Thoracic aorta (tissue), 2 donors: ENCODE measurements at regions not wholly inside any gene's neighbourhood (a gene's known extent, or its start where the extent isn't known, plus 50 kb on each side); places are given as distances from the start of the nearest gene placed in this dataset.

Source experiments
- ATAC-seq: fragments of 150-250 bp; one replicate; pipeline ENCODE4 v1.8.0; 2017; ENCODE audit warnings: low read depth; ENCODE audit not compliant: insufficient number of reproducible peaks, low FRiP score
- DNase-seq: peaks from one replicate; pipeline ENCODE4 v3.0.0-alpha.2; 2020; ENCODE audit warnings: low spot score
- H3K27ac ChIP-seq, 2 donors: fragments of 200-600 bp; sonication (generic); 1 replicate in 1 of 2; 2 replicates in 1 of 2; pipeline ENCODE4 v1.5.1; 2016; ENCODE audit warnings: mild to moderate bottlenecking in 2 of 2, moderate library complexity in 2 of 2
- H3K27me3 ChIP-seq: fragments of 200-600 bp; sonication (generic); replicated peaks from 2 replicates; pipeline ENCODE4 v1.6.0; 2016; ENCODE audit warnings: mild to moderate bottlenecking; ENCODE audit not compliant: insufficient read depth
- H3K36me3 ChIP-seq: fragments of 200-600 bp; sonication (generic); one replicate; pipeline ENCODE4 v1.5.1; 2016
- H3K4me1 ChIP-seq, 2 donors: fragments of 200-600 bp; sonication (generic); 1 replicate in 1 of 2; 2 replicates in 1 of 2; pipeline versions ENCODE4 v1.5.1 to v1.6.0; 2016; ENCODE audit warnings: low read depth in 2 of 2, mild to moderate bottlenecking in 1 of 2; ENCODE audit not compliant: control insufficient read depth in 1 of 2
- H3K4me3 ChIP-seq: fragments of 200-600 bp; sonication (generic); 2 replicates; pipeline ENCODE4 v1.5.1; 2016; ENCODE audit warnings: mild to moderate bottlenecking
- H3K9me3 ChIP-seq: fragments of 200-600 bp; sonication (generic); 2 replicates; pipeline ENCODE4 v1.5.1; 2016
- TF ChIP-seq, protein P1 (sequence below): fragments of 200-600 bp; sonication (generic); IDR thresholded peaks from one replicate; pipeline ENCODE4 v1.5.1; 2019; ENCODE audit warnings: antibody characterized with exemption

DNA sequence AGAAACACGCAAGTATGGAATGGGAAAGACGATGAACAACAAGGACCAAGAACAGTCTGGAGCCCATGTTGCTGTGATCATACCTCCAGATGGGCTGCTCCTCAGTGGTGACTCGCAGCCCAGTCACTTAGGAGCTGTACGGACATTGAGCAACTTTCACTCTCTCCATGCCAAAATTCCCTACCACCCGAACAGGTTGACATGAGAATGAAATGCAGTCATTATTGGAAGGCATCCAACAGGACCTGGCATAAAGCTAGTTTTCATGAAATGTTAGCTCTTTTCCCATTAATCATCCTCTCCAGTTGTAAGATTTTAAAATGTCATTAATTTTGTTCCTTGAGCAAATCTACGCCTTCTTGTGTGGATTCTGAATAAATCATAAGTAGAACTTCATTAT, 82.7 kb upstream of the GPM6B start:
- DNase-seq (peak; percentile 14), ATAC-seq (peak; percentile 18)
- TF ChIP-seq, protein P1, sequence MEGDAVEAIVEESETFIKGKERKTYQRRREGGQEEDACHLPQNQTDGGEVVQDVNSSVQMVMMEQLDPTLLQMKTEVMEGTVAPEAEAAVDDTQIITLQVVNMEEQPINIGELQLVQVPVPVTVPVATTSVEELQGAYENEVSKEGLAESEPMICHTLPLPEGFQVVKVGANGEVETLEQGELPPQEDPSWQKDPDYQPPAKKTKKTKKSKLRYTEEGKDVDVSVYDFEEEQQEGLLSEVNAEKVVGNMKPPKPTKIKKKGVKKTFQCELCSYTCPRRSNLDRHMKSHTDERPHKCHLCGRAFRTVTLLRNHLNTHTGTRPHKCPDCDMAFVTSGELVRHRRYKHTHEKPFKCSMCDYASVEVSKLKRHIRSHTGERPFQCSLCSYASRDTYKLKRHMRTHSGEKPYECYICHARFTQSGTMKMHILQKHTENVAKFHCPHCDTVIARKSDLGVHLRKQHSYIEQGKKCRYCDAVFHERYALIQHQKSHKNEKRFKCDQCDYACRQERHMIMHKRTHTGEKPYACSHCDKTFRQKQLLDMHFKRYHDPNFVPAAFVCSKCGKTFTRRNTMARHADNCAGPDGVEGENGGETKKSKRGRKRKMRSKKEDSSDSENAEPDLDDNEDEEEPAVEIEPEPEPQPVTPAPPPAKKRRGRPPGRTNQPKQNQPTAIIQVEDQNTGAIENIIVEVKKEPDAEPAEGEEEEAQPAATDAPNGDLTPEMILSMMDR: no peak
- H3K36me3 ChIP-seq: no peaks in the 10 kb centered on the region
- peak overlapping the region in 1 of 2 donors; percentile 30 for H3K27ac ChIP-seq
- H3K9me3 ChIP-seq: no peaks in the 10 kb centered on the region
- no peak overlapping the region for H3K4me3 ChIP-seq
- peaks cover 11 to 37% of the 10 kb centered on the region in 2 donors for H3K4me1 ChIP-seq
- no peaks in the 10 kb centered on the region for H3K27me3 ChIP-seq

DNA sequence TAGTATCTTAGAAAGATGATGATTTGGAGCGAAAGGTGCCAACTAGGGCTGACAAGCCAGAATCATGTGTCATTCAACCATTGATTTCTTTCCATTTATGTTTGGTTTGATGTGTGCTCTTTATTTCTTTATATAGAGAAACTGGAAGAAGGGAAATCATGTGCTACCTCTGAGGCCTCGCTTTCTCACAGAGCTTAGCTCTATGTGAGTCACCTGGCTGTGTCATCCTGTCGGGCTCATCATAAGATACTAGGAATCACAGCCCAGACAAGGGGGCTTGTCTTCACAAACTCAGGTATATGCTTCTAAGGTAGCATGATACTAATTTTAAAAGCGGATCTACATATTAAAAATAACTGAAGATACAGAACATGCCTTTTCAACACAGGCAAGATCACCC, 81.7 kb upstream of the GPM6B start:
- no peak overlapping the region for H3K4me3 ChIP-seq
- ATAC-seq (no peak), DNase-seq (no peak)
- TF ChIP-seq, protein P1: no peak
- peak overlapping the region in 1 of 2 donors; percentile 47 for H3K27ac ChIP-seq
- no peaks in the 10 kb centered on the region for H3K36me3 ChIP-seq
- peaks cover 11 to 47% of the 10 kb centered on the region in 2 donors for H3K4me1 ChIP-seq
- no peaks in the 10 kb centered on the region for H3K9me3 ChIP-seq
- no peaks in the 10 kb centered on the region for H3K27me3 ChIP-seq

DNA sequence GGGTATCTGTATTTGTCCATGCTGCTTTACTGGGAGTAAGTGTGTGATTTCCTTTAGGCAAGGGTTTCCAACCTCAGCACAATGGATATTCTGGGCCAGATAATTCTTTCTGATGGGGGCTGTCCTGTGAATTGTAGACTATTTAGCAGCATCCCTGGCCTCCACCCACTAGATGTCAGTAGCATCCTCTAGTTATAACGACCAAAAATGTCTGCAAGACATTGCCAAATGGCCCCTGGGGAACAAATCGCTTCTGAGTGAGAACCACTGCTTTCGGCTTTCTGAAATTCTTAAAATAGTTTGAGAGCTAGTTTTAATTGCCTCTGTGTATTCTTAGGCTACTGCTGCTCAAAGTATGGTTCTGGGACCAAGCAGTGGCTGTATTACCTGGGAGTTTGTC, 81.2 kb upstream of the GPM6B start:
- TF ChIP-seq, protein P1: peak; percentile 25
- peak; percentile 3 for DNase-seq
- H3K27me3 ChIP-seq: no peaks in the 10 kb centered on the region
- H3K27ac ChIP-seq: peak overlapping the region in 1 of 2 donors; percentile 47
- H3K9me3 ChIP-seq: no peaks in the 10 kb centered on the region
- H3K36me3 ChIP-seq: no peaks in the 10 kb centered on the region
- ATAC-seq: no peak
- peaks cover 11 to 51% of the 10 kb centered on the region in 2 donors for H3K4me1 ChIP-seq
- H3K4me3 ChIP-seq: no peak overlapping the region

DNA sequence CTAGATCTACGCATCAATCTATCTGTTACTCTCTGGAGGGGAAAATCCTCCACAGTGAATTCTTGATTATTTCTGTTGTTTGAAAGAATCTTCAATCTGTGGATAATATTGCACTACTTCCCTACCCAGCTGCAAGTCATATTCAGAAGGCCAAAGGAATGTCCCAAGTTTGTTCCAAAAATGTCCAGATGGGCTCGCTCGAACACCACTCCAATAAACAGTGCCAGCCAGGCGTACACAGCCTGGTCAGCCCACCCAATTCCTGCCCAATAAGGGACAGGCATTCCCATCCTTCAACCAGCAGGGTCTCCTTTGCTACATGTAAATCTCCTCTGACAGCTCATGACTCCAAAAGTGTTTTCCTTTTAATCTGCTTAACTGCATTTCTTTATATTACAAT, 80.7 kb upstream of the GPM6B start:
- Histone ChIP-seq H3K9me3 (no peaks in the 10 kb centered on the region), H3K27ac (no peak overlapping the region), H3K36me3 (no peaks in the 10 kb centered on the region), H3K4me3 (no peak overlapping the region), H3K27me3 (no peaks in the 10 kb centered on the region), H3K4me1 (peaks cover 11 to 51% of the 10 kb centered on the region in 2 donors)
- TF ChIP-seq, protein P1: no peak
- ATAC-seq (no peak), DNase-seq (no peak)

DNA sequence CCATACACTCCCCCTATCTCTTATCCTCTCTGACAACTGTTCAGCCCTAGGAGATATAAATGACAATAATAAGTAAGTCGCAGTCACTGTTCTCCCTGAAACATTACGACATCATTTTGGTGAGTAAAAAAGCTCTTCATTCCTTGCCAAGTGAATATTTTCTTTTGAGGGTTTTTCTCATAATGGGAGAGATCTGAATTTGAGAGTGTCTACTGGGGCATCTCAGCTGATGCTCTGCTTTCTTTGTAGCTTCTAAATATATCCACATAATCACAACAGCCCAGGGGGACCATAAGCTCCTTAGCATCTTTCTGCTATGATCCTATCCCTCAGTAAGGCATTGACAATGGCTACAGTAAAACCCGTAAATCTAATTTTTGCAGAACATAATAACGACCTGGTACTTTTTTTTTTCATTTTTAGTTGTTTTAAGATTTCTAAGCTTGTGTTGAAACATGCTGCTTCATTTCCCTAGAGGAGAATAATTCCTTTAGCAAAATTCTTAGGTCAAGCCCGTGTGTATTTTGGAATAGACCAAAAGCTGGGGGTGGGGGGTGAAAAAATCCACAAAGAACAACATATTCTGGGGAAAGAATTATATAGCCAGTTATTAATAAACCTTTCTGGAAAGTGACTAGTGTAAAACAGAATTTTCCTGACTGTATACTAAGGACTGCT, 78.1 kb upstream of the GPM6B start:
- H3K4me3 ChIP-seq: no peak overlapping the region
- no peaks in the 10 kb centered on the region for H3K27me3 ChIP-seq
- no peaks in the 10 kb centered on the region for H3K9me3 ChIP-seq
- H3K4me1 ChIP-seq: peaks cover 11 to 55% of the 10 kb centered on the region in 2 donors
- TF ChIP-seq, protein P1: no peak
- H3K36me3 ChIP-seq: no peaks in the 10 kb centered on the region
- DNase-seq (no peak), ATAC-seq (peak; percentile 80)
- H3K27ac ChIP-seq: peak overlapping the region in 1 of 2 donors; percentile 57
